NCI-H2227 treated with DMSO at 0.1 percent for 48 hours (cell line): ENCODE measurements at regions not wholly inside any gene's neighbourhood (a gene's known extent, or its start where the extent isn't known, plus 50 kb on each side); places are given as distances from the start of the nearest gene placed in this dataset.
"Not testable (repeated sequence)": the region's sequence is repeated elsewhere in the genome, so short reads cannot be mapped to it uniquely, and the experiment has no call there.

Experiments
- DNase-seq: peaks from one replicate; lab custom pipeline; 2025; lab: John Stamatoyannopoulos, UW

- DNase-seq = not testable (repeated sequence)
These were observed 55.2 kb downstream of the GOLGA8B start for GRCh38 chr15:34528055-34528754.

- DNase-seq = not testable (repeated sequence)
These were observed 55.8 kb downstream of the GOLGA8B start for GRCh38 chr15:34527641-34528040.

- DNase-seq = not testable (repeated sequence)
These were observed 59.6 kb downstream of the GOLGA8B start for GRCh38 chr15:34523849-34524248.

- not testable (repeated sequence) for DNase-seq
These were observed 60.9 kb downstream of the GOLGA8B start for GRCh38 chr15:34522601-34523000.

- DNase-seq = not testable (repeated sequence)
These were observed 61.5 kb downstream of the GOLGA8B start for GRCh38 chr15:34521802-34522485.

- DNase-seq = no peak
These were observed 62.9 kb downstream of the GOLGA8B start for GRCh38 chr15:34520566-34520965.

GRCh38 chr15:34520010-34520409 lies 63.4 kb downstream of the GOLGA8B start:
- not testable (repeated sequence) for DNase-seq

- DNase-seq = no peak
These were observed 69.2 kb downstream of the GOLGA8B start for GRCh38 chr15:34514251-34514670.

- DNase-seq = no peak
These were observed 70.8 kb downstream of the GOLGA8B start for GRCh38 chr15:34512628-34513027.

- DNase-seq = no peak
These were observed 63.5 kb upstream of the GOLGA8A start for GRCh38 chr15:34501131-34501530.

GRCh38 chr15:34496207-34496995 lies 58.8 kb upstream of the GOLGA8A start:
- DNase-seq = no peak

GRCh38 chr15:34495707-34496106 lies 58.1 kb upstream of the GOLGA8A start:
- not testable (repeated sequence) for DNase-seq

GRCh38 chr15:34494084-34494399 lies 56.4 kb upstream of the GOLGA8A start:
- no peak for DNase-seq

- no peak for DNase-seq
These were observed 55.4 kb upstream of the GOLGA8A start for GRCh38 chr15:34493001-34493400.

- not testable (repeated sequence) for DNase-seq
These were observed 53.9 kb upstream of the GOLGA8A start for GRCh38 chr15:34491488-34491887.

GRCh38 chr15:34490417-34491193 lies 53.0 kb upstream of the GOLGA8A start:
- no peak for DNase-seq

GRCh38 chr15:34488973-34489959 lies 51.7 kb upstream of the GOLGA8A start:
- DNase-seq = peak; percentile 48
